ENCODE measurements at regions not wholly inside any gene's neighbourhood (a gene's known extent, or its start where the extent isn't known, plus 50 kb on each side); places are given as distances from the start of the nearest gene placed in this dataset.

DNA sequence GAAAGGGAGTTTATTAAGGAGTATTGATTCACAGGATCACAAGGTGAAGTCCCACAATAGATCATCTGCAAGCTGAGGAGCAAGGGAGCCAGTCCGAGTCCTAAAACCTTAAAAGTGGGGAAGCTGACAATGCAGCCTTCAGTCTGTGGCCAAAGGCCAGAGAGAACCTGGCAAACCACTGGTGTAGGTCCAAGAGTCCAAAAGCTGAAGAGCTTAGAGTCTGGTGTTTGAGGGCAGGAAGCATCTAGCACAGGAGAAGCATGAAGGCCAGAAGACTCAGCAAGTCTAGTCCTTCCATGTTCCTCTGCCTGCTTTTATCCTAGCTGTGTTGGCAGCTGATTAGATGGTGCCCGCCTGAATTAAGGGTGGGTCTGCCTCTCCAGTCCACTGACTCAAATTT, 193.0 kb downstream of the KIF2B start:
- Histone ChIP-seq H3K4me1 (ENCODE audit: control insufficient read depth, insufficient read depth, low read length) (no peaks in the 10 kb centered on the region), H2AK5ac (ENCODE audit: low read depth, low read length) (no peak overlapping the region), H3K79me1 (ENCODE audit: low read depth in 1 of 2, low read length in 2 of 2) (no peaks in the 10 kb centered on the region), H3K27me3 (ENCODE audit: control insufficient read depth, insufficient read depth, low read length) (no peaks in the 10 kb centered on the region), H2BK15ac (ENCODE audit: low read depth, low read length) (no peak overlapping the region), H3K14ac (replicated peaks; ENCODE audit: low read depth, low read length) (no peak overlapping the region), H3K4me3 (ENCODE audit: insufficient read depth, low read depth, low read length) (no peak overlapping the region), H3K23ac (ENCODE audit: low read depth, low read length) (no peak overlapping the region), H3K4me2 (ENCODE audit: low read depth, low read length) (no peak overlapping the region), H3K9ac (ENCODE audit: low read depth, low read length) (no peak overlapping the region), H2AK9ac (replicated peaks; ENCODE audit: low read depth, low read length, poor library complexity) (no peak overlapping the region), H2AFZ (replicated peaks; ENCODE audit: low read length, poor library complexity) (no peak overlapping the region), H3K18ac (ENCODE audit: low read depth, low read length) (no peak overlapping the region), H2BK120ac (ENCODE audit: low read depth, low read length) (no peak overlapping the region), H4K91ac (ENCODE audit: insufficient read depth, low read depth, low read length) (no peak overlapping the region), H2BK5ac (ENCODE audit: low read depth, low read length, poor library complexity, severe bottlenecking) (no peak overlapping the region), H4K8ac (ENCODE audit: low read depth in 2 of 2, low read length in 2 of 2) (no peak overlapping the region), H4K5ac (ENCODE audit: low read depth, low read length) (no peak overlapping the region), H3K9me3 (ENCODE audit: control insufficient read depth, insufficient read depth, low read length) (0 out of 2 replicates have a peak, but pooled peaks cover 3% of the 10 kb centered on the region), H3K36me3 (ENCODE audit: control insufficient read depth, insufficient read depth, low read length) (no peaks in the 10 kb centered on the region), H3K56ac (ENCODE audit: extremely low read depth, insufficient read depth, low read length) (no peak overlapping the region), H3K27ac (ENCODE audit: insufficient read depth, low read length) (no peak overlapping the region), H2BK20ac (ENCODE audit: low read depth, low read length) (no peak overlapping the region), H4K20me1 (ENCODE audit: insufficient read depth, low read length) (no peaks in the 10 kb centered on the region), H3K4ac (ENCODE audit: low read depth, low read length) (no peak overlapping the region), H3K9me1 (ENCODE audit: insufficient read depth, low read length) (no peaks in the 10 kb centered on the region)
- in situ Hi-C loops (cut with MboI; ENCODE audit: low sequenced_read_pairs), result no loop called here
- dilution Hi-C loops (cut with HindIII; ENCODE audit: low sequenced_read_pairs, unreplicated experiment), result no loop called here
- 20% methylated on average over 1 of the region's 2 CpGs; no CpG with 5 or more reads in 1 of the 2 experiments for WGBS, 2 experiments (ENCODE audit: extremely low coverage in 2 of 2, insufficient read length in 1 of 2)
- no peak for TF ChIP-seq SMC3 (IDR thresholded peaks at IDR 0.05; ENCODE audit: low read depth, low read length)
- no peak for TF ChIP-seq CHD1 (IDR thresholded peaks at IDR 0.05; ENCODE audit: low read depth, low read length)
- no peak for TF ChIP-seq FOS (IDR thresholded peaks at IDR 0.05; ENCODE audit: low read depth, low read length)
- TF ChIP-seq MAZ (IDR thresholded peaks at IDR 0.05; ENCODE audit: borderline replicate concordance, low read depth, low read length), result no peak
- TF ChIP-seq, protein P1, sequence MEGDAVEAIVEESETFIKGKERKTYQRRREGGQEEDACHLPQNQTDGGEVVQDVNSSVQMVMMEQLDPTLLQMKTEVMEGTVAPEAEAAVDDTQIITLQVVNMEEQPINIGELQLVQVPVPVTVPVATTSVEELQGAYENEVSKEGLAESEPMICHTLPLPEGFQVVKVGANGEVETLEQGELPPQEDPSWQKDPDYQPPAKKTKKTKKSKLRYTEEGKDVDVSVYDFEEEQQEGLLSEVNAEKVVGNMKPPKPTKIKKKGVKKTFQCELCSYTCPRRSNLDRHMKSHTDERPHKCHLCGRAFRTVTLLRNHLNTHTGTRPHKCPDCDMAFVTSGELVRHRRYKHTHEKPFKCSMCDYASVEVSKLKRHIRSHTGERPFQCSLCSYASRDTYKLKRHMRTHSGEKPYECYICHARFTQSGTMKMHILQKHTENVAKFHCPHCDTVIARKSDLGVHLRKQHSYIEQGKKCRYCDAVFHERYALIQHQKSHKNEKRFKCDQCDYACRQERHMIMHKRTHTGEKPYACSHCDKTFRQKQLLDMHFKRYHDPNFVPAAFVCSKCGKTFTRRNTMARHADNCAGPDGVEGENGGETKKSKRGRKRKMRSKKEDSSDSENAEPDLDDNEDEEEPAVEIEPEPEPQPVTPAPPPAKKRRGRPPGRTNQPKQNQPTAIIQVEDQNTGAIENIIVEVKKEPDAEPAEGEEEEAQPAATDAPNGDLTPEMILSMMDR (conservative IDR thresholded peaks at IDR 0.05; ENCODE audit: low read depth, low read length), result no peak
- no peak for TF ChIP-seq RCOR1 (IDR thresholded peaks at IDR 0.05; ENCODE audit: insufficient replicate concordance, low read length)
- TF ChIP-seq MXI1 (IDR thresholded peaks at IDR 0.05; ENCODE audit: borderline replicate concordance, low read depth, low read length), result no peak
- TF ChIP-seq RFX5 (IDR thresholded peaks at IDR 0.05; ENCODE audit: low read depth, low read length), result no peak
- no peak for TF ChIP-seq MAFK (IDR thresholded peaks at IDR 0.05; ENCODE audit: low read depth, low read length)
- no peak for TF ChIP-seq POLR2A (IDR thresholded peaks at IDR 0.05; ENCODE audit: low read depth, low read length)
- TF ChIP-seq NFE2L2 (IDR thresholded peaks at IDR 0.05; ENCODE audit: low read depth, low read length), result no peak
- TF ChIP-seq RAD21 (IDR thresholded peaks at IDR 0.05; ENCODE audit: low read length), result no peak
- TF ChIP-seq, protein P2, sequence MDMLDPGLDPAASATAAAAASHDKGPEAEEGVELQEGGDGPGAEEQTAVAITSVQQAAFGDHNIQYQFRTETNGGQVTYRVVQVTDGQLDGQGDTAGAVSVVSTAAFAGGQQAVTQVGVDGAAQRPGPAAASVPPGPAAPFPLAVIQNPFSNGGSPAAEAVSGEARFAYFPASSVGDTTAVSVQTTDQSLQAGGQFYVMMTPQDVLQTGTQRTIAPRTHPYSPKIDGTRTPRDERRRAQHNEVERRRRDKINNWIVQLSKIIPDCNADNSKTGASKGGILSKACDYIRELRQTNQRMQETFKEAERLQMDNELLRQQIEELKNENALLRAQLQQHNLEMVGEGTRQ (IDR thresholded peaks at IDR 0.05; ENCODE audit: low read depth, low read length), result no peak
- no peak for TF ChIP-seq BHLHE40 (IDR thresholded peaks at IDR 0.05; ENCODE audit: low read depth, low read length)
- TF ChIP-seq, protein P3, sequence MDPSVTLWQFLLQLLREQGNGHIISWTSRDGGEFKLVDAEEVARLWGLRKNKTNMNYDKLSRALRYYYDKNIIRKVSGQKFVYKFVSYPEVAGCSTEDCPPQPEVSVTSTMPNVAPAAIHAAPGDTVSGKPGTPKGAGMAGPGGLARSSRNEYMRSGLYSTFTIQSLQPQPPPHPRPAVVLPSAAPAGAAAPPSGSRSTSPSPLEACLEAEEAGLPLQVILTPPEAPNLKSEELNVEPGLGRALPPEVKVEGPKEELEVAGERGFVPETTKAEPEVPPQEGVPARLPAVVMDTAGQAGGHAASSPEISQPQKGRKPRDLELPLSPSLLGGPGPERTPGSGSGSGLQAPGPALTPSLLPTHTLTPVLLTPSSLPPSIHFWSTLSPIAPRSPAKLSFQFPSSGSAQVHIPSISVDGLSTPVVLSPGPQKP (IDR thresholded peaks at IDR 0.05; ENCODE audit: borderline replicate concordance, low read depth, low read length), result no peak
- no peak for TF ChIP-seq CEBPB (IDR thresholded peaks at IDR 0.05; ENCODE audit: low read depth, low read length)
- intact Hi-C loops (cut with micrococcal nuclease), result no loop called here
- DNase-seq (no peak), ATAC-seq (ENCODE audit: low read depth) (no peak)
- no TSS peak for BruUV-seq (replicated peaks)
- ChIA-PET CTCF (no interaction called here), POLR2A (ENCODE audit: unreplicated experiment) (no interaction called here)

Measured in IMR-90 (cell line).